CD8-positive, alpha-beta memory T cell (primary cell): ENCODE measurements at regions not wholly inside any gene's neighbourhood (a gene's known extent, or its start where the extent isn't known, plus 50 kb on each side); places are given as distances from the start of the nearest gene placed in this dataset.
A peak's percentile ranks its signal among the peaks of the same experiment; 100 is the strongest.
"Not testable (repeated sequence)": the region's sequence is repeated elsewhere in the genome, so short reads cannot be mapped to it uniquely, and the experiment has no call there.

Source experiments
- CTCF ChIA-PET: fragments of 350-600 bp; sonication (Branson Sonifier 250); formaldehyde crosslinking; loops from one replicate; lab custom pipeline; 2021; ENCODE audit warnings: antibody characterized with exemption; lab: Charles Lee
- POLR2A ChIA-PET: fragments of 350-600 bp; sonication (Branson Sonifier 250); formaldehyde crosslinking; loops from one replicate; lab custom pipeline; 2021; ENCODE audit warnings: antibody characterized with exemption; lab: Charles Lee
- DNase-seq, 5 donors: peaks; one replicate each; pipeline versions ENCODE4 v3.0.0 to v3.0.0-alpha.2; 2020 to 2022; ENCODE audit warnings: mixed read lengths in 1 of 5
- H3K27ac ChIP-seq: one replicate; pipeline ENCODE4 v1.7.0; 2013; ENCODE audit warnings: low read depth, mild to moderate bottlenecking, low read length, moderate library complexity
- H3K27me3 ChIP-seq: 2 replicates; pipeline ENCODE4 v1.7.0; 2013; ENCODE audit warnings: low read length, mild to moderate bottlenecking; ENCODE audit not compliant: insufficient read depth, poor library complexity, severe bottlenecking
- H3K36me3 ChIP-seq: 2 replicates; pipeline ENCODE4 v1.7.0; 2013; ENCODE audit warnings: mild to moderate bottlenecking, low read length, moderate library complexity; ENCODE audit not compliant: insufficient read depth
- H3K4me1 ChIP-seq: 2 replicates; pipeline ENCODE4 v1.7.0; 2013; ENCODE audit warnings: mild to moderate bottlenecking, low read length, moderate library complexity; ENCODE audit not compliant: insufficient read depth
- H3K4me3 ChIP-seq: 2 replicates; pipeline ENCODE4 v1.7.0; 2013; ENCODE audit warnings: mild to moderate bottlenecking, low read length
- H3K9me3 ChIP-seq: 2 replicates; pipeline ENCODE4 v1.7.0; 2013; ENCODE audit warnings: mild to moderate bottlenecking, low read length
- H3K27ac Mint-ChIP-seq, 8 donors: one replicate each; pipeline ENCODE4 v1.8.0; 2020 to 2021; ENCODE audit warnings: mixed read lengths in 8 of 8, mild to moderate bottlenecking in 6 of 8, inconsistent platforms in 3 of 8, moderate library complexity in 3 of 8
- H3K27me3 Mint-ChIP-seq, 2 donors: one replicate each; pipeline ENCODE4 v1.8.0; 2020 to 2021; ENCODE audit warnings: mixed read lengths in 2 of 2, mild to moderate bottlenecking in 1 of 2, moderate library complexity in 1 of 2
- H3K36me3 Mint-ChIP-seq, 3 donors: one replicate each; pipeline ENCODE4 v1.8.0; 2020 to 2021; ENCODE audit warnings: mixed read lengths in 3 of 3, inconsistent platforms in 1 of 3, mild to moderate bottlenecking in 1 of 3
- H3K4me1 Mint-ChIP-seq, 3 donors: one replicate each; pipeline ENCODE4 v1.8.0; 2020 to 2021; ENCODE audit warnings: mixed read lengths in 3 of 3, inconsistent platforms in 1 of 3, mild to moderate bottlenecking in 1 of 3
- H3K4me3 Mint-ChIP-seq, 7 donors: one replicate each; pipeline ENCODE4 v1.8.0; 2020 to 2021; ENCODE audit warnings: mixed read lengths in 7 of 7, mild to moderate bottlenecking in 6 of 7, moderate library complexity in 4 of 7, inconsistent platforms in 2 of 7
- H3K9me3 Mint-ChIP-seq, 5 donors: one replicate each; pipeline ENCODE4 v1.8.0; 2020 to 2022; ENCODE audit warnings: mixed read lengths in 5 of 5, mild to moderate bottlenecking in 3 of 5, moderate library complexity in 2 of 5, inconsistent platforms in 1 of 5

DNA sequence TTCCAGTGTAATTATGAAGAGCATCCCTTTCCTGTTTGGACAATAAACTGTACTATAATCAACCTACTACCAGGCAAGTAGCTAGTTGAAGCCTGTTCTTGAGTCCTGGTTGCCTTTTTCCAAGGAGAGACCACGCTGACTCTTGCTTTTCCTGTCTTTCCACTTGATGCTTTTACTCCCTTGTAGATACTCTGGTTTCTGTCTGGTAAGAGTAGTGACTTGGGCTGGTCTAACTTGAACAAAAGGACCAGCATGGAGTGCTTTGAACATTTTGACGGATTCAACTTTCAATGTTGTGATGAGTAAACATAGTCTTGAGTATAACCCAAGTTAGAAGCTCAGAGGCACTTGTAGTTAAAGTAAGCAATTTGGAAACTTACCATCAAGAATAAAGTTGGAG lies 464.3 kb downstream of the GADD45G start:
- H3K4me3 Mint-ChIP-seq = no peak overlapping the region
- no peaks in the 10 kb centered on the region for H3K36me3 Mint-ChIP-seq
- no peaks in the 10 kb centered on the region for H3K4me1 ChIP-seq
- ChIA-PET POLR2A (no interaction called here), CTCF (no interaction called here)
- H3K36me3 ChIP-seq = no peaks in the 10 kb centered on the region
- no peaks in the 10 kb centered on the region for H3K27me3 ChIP-seq
- no peak for DNase-seq
- H3K4me3 ChIP-seq = no peak overlapping the region
- H3K9me3 ChIP-seq = no peaks in the 10 kb centered on the region
- H3K27ac ChIP-seq = no peak overlapping the region
- peaks cover 4 to 31% of the 10 kb centered on the region in 2 donors for H3K27me3 Mint-ChIP-seq
- H3K27ac Mint-ChIP-seq = no peak overlapping the region
- H3K9me3 Mint-ChIP-seq = peaks cover 0 to 2% (median 0%) of the 10 kb centered on the region in 5 donors
- H3K4me1 Mint-ChIP-seq = no peaks in the 10 kb centered on the region

DNA sequence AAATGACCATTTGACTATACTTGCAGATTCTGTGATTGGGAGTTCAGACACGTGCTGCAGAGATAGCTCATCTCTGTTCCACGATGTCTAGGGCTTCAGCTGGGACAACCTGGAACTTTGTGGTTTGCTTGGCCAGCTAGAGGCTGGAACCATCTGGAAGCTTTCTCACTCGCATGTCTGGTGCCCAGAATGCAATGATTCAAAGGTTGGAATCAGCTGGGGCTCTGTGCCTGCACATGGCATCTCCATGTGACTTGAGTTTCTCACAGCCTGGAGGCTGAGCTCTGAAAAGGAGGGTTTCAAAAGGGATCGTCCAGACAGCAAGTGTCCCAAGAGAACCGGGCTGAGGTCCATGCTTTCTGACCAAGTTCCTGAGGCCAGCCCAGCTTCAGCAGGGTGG lies 465.2 kb downstream of the GADD45G start:
- Mint-ChIP-seq H3K36me3 (no peaks in the 10 kb centered on the region), H3K9me3 (peaks cover 0 to 2% (median 0%) of the 10 kb centered on the region in 5 donors), H3K4me1 (no peaks in the 10 kb centered on the region), H3K27ac (no peak overlapping the region), H3K4me3 (no peak overlapping the region), H3K27me3 (peaks cover 4 to 38% of the 10 kb centered on the region in 2 donors)
- Histone ChIP-seq H3K4me3 (no peak overlapping the region), H3K4me1 (no peaks in the 10 kb centered on the region), H3K36me3 (no peaks in the 10 kb centered on the region), H3K27me3 (no peaks in the 10 kb centered on the region), H3K27ac (no peak overlapping the region), H3K9me3 (no peaks in the 10 kb centered on the region)
- POLR2A ChIA-PET = no interaction called here
- CTCF ChIA-PET = no interaction called here
- DNase-seq = no peak

DNA sequence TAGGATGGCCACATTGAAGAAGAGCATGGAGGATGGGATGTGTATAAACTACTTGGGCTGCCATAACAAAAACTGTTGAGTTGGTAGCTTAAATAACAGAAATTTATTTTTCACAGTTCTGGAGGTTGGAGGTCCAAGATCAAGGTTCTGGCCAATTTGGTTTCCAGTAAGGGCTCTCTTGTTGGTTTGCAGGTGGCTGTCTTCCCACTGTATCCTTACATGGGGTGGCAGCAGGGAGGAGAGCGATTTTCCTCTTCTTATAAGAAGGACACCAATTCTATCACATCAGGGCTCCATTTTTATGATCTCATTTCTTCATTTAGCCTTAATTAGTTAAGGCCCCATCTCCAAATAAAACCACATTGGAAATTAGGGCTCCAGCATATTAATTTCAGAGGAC lies 465.7 kb downstream of the GADD45G start:
- no peaks in the 10 kb centered on the region for H3K36me3 Mint-ChIP-seq
- H3K27ac Mint-ChIP-seq = no peak overlapping the region
- no peaks in the 10 kb centered on the region for H3K36me3 ChIP-seq
- no peak overlapping the region for H3K27ac ChIP-seq
- H3K9me3 Mint-ChIP-seq = peaks cover 0 to 2% (median 0%) of the 10 kb centered on the region in 5 donors
- peaks cover 4 to 42% of the 10 kb centered on the region in 2 donors for H3K27me3 Mint-ChIP-seq
- H3K4me3 Mint-ChIP-seq = no peak overlapping the region
- CTCF ChIA-PET = no interaction called here
- DNase-seq = no peak
- no peaks in the 10 kb centered on the region for H3K9me3 ChIP-seq
- no peaks in the 10 kb centered on the region for H3K4me1 ChIP-seq
- H3K4me1 Mint-ChIP-seq = no peaks in the 10 kb centered on the region
- POLR2A ChIA-PET = no interaction called here
- H3K4me3 ChIP-seq = no peak overlapping the region
- H3K27me3 ChIP-seq = no peaks in the 10 kb centered on the region

DNA sequence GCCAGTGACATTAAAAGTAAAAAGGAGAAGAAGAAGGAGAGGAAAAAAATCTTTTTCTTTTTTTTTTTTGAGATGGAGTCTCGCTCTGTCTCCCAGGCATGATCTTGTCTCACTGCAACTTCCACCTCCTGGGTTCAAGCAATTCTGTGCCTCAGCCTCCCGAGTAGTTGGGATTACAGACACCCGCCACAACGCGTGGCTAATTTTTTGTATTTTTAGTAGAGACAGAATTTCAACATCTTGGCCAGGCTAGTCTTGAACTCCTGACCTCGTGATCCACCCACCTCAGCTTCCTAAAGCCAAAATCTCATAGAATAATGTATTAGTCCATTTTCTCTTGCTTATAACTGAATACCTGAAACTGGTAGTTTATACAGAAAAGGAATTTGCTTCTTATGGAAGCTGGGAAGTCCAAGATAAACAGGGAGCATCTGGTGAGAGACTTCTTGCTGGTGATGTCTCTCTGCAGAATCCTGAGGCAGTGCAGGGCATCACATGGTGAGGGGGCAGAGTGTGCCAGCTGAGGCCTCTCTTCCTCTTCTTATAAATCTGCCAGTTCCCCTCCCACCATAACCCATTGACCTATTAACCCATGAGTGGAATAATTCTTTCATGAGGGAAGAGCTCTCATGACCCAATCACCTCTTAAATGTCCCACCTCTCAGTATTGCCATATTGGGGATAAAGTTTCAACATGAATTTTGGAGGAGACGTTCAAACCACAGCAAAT lies 466.3 kb downstream of the GADD45G start:
- Mint-ChIP-seq H3K4me1 (no peaks in the 10 kb centered on the region), H3K27ac (no peak overlapping the region), H3K4me3 (no peak overlapping the region), H3K27me3 (peaks cover 8 to 48% of the 10 kb centered on the region in 2 donors), H3K36me3 (no peaks in the 10 kb centered on the region), H3K9me3 (peaks cover 0 to 2% (median 0%) of the 10 kb centered on the region in 5 donors)
- Histone ChIP-seq H3K27ac (no peak overlapping the region), H3K27me3 (no peaks in the 10 kb centered on the region), H3K36me3 (no peaks in the 10 kb centered on the region), H3K4me1 (no peaks in the 10 kb centered on the region), H3K9me3 (no peaks in the 10 kb centered on the region), H3K4me3 (no peak overlapping the region)
- DNase-seq = no peak
- ChIA-PET POLR2A (no interaction called here), CTCF (no interaction called here)

DNA sequence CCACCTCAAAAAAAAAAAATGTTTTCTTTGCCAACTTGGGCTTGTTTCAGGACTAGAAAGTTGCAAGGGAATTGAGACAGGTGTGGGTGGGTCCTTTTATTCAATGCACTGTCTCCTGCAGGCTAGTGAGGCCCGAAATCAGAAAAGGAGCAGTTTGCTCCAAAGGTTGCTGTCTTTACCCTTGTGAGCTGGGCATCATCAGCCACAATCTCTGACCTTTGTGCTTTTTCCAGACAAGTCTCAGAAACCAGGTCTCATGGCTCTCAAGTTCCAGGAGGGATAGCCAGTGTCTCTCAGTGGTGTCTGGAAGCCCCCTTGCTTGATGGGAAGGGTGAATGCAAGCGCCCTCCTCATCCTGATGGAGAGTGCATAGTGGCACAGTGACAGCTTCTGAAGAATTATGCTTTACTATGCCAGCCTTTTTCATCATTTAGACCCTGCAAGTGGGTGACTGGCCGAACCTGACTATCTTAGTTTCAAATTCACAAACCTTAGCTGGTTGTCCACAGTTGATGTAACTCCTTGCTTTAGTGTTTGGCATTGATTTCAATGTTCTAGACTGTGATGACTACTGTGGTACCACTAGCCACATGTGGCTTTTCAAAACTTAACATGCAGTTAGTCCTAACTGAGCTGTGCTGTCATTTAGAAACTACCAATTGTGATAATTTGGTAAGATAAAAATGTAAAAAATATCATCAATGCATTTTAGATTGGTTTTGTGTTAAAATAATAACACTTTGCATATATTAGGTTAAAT lies 468.6 kb downstream of the GADD45G start:
- H3K27me3 Mint-ChIP-seq = peaks cover 8 to 58% of the 10 kb centered on the region in 2 donors
- DNase-seq = no peak
- POLR2A ChIA-PET = no interaction called here

DNA sequence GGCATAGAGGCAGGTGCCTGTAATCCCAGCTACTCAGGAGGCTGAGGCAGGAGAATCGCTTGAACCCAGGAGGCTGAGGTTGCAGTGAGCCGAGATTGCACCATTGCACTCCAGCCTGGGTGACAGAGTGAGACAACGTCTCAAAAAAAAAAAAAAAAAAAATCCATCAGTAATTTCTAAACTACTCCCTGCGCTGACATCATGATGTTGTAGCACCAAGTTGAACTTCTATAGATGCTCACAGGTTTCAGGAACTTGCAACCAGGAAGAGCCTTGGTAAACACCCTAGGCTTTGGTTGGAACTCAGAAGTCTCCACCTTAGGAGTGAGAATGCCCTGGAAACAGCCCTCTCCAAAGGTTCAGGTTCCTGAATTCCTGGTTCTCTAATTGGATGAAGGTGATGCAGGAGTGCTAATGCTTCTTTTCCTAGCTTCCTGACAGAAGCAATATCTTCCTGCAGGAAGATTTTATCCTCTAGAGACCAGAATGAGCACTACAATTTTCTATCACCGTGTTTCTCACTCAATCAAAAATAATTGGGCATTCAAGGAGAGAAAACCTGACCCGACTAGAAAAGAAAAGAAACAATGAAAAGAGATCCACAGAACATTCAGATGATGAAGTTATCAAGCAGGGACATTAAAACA lies 469.6 kb downstream of the GADD45G start:
- ChIA-PET CTCF (no interaction called here), POLR2A (no interaction called here)
- Mint-ChIP-seq H3K36me3 (no peaks in the 10 kb centered on the region), H3K9me3 (peaks cover 0 to 2% (median 0%) of the 10 kb centered on the region in 5 donors), H3K27me3 (peaks cover 8 to 58% of the 10 kb centered on the region in 2 donors), H3K4me3 (no peak overlapping the region), H3K4me1 (no peaks in the 10 kb centered on the region), H3K27ac (no peak overlapping the region)
- H3K9me3 ChIP-seq = no peaks in the 10 kb centered on the region
- no peaks in the 10 kb centered on the region for H3K27me3 ChIP-seq
- DNase-seq = no peak
- H3K36me3 ChIP-seq = no peaks in the 10 kb centered on the region
- no peak overlapping the region for H3K27ac ChIP-seq
- no peaks in the 10 kb centered on the region for H3K4me1 ChIP-seq
- no peak overlapping the region for H3K4me3 ChIP-seq

More for the DNA sequence above, 468.6 kb downstream of the GADD45G start:
- Histone ChIP-seq H3K27me3 (no peaks in the 10 kb centered on the region), H3K9me3 (no peaks in the 10 kb centered on the region), H3K4me3 (no peak overlapping the region), H3K4me1 (no peaks in the 10 kb centered on the region), H3K27ac (no peak overlapping the region), H3K36me3 (no peaks in the 10 kb centered on the region)
- H3K4me1 Mint-ChIP-seq = no peaks in the 10 kb centered on the region
- H3K9me3 Mint-ChIP-seq = peaks cover 0 to 2% (median 0%) of the 10 kb centered on the region in 5 donors
- no peak overlapping the region for H3K4me3 Mint-ChIP-seq
- no peaks in the 10 kb centered on the region for H3K36me3 Mint-ChIP-seq
- CTCF ChIA-PET = no interaction called here
- no peak overlapping the region for H3K27ac Mint-ChIP-seq

DNA sequence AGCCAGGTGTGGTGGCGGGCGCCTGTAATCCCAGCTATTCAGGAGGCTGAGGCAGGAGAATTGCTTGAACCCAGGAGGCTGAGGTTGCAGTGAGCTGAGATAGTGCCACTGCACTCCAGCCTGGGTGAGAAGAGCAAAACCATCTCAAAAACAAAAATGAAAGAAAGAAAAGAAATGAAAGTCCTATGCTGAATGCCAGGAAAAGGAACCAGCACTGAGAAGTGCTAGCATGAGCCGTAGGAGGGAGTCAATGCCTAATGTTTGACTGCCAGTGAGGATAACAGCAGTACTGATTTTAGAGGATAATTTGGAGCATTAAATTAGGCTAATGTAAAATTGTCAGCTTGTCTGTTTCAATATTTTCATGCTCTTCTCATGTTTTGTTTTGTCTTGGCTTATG lies 472.8 kb downstream of the GADD45G start:
- H3K36me3 ChIP-seq, POLR2A ChIA-PET, H3K27ac ChIP-seq, H3K27ac Mint-ChIP-seq, H3K36me3 Mint-ChIP-seq, H3K9me3 Mint-ChIP-seq, H3K4me1 Mint-ChIP-seq, H3K27me3 ChIP-seq, H3K4me1 ChIP-seq, H3K4me3 Mint-ChIP-seq, H3K9me3 ChIP-seq, DNase-seq, H3K4me3 ChIP-seq, CTCF ChIA-PET: not testable (repeated sequence)
- peaks cover 11 to 53% of the 10 kb centered on the region in 2 donors for H3K27me3 Mint-ChIP-seq

DNA sequence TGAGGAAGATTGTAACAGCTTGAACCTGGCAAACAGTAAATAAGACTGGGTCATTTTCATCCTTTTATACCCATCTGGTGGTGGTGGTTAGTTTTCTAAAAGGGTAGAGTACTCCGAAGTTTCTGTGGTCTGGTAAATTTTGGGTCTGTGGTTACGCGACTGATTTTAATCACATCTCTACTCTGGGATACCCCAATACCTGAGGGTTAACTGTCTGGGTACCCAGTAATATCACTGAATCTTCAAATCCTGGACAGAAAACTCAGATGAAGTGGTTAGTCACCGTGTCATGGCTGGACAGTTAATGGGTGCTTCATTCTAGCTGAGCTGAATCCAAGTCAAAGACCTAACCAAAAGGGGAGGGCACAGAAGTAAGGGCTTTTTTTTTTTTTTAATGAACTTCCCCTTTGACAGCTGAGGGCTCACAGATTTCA lies 474.2 kb downstream of the GADD45G start:
- no peaks in the 10 kb centered on the region for H3K9me3 ChIP-seq
- Mint-ChIP-seq H3K27me3 (peaks cover 10 to 53% of the 10 kb centered on the region in 2 donors), H3K27ac (peak overlapping the region in 1 of 8 donors; percentile 31), H3K9me3 (no peaks in the 10 kb centered on the region), H3K4me3 (no peak overlapping the region), H3K36me3 (no peaks in the 10 kb centered on the region), H3K4me1 (no peaks in the 10 kb centered on the region)
- no peak for DNase-seq
- no peak overlapping the region for H3K27ac ChIP-seq
- ChIA-PET POLR2A (no interaction called here), CTCF (no interaction called here)
- no peak overlapping the region for H3K4me3 ChIP-seq
- no peaks in the 10 kb centered on the region for H3K36me3 ChIP-seq
- no peaks in the 10 kb centered on the region for H3K27me3 ChIP-seq
- no peaks in the 10 kb centered on the region for H3K4me1 ChIP-seq
